ENCODE measurements at regions not wholly inside any gene's neighbourhood (a gene's known extent, or its start where the extent isn't known, plus 50 kb on each side); places are given as distances from the start of the nearest gene placed in this dataset.

- Histone ChIP-seq H3K27ac (ENCODE audit: low read depth in 2 of 2, low read length in 1 of 2) (no peak overlapping the region), H4K20me1 (ENCODE audit: insufficient read depth) (no peaks in the 10 kb centered on the region), H3K4me3 (ENCODE audit: low read depth in 2 of 2, low read length in 1 of 2) (no peak overlapping the region), H3F3A (replicated peaks; ENCODE audit: insufficient read depth) (no peaks in the 10 kb centered on the region), H3K9me3 (no peaks in the 10 kb centered on the region), H3K36me3 (replicated peaks in 1 of 2; ENCODE audit: control insufficient read depth in 1 of 2, insufficient read depth in 2 of 2, low read length in 1 of 2) (no peaks in the 10 kb centered on the region), H3K4me1 (ENCODE audit: control insufficient read depth in 1 of 2, insufficient read depth in 2 of 2, low read depth in 1 of 2, low read length in 1 of 2) (peaks cover 0 to 5% of the 10 kb centered on the region in 2 experiments; a peak in 1 of 4 replicates), H2AFZ (ENCODE audit: low read depth) (no peak overlapping the region), H3K9ac (no peak overlapping the region), H3K27me3 (ENCODE audit: insufficient read depth) (peaks cover 4% of the 10 kb centered on the region; the same call in 1 of the 2 replicates), H3K79me2 (ENCODE audit: insufficient read depth) (no peaks in the 10 kb centered on the region), H3K9me2 (no peaks in the 10 kb centered on the region), H3K4me2 (no peak overlapping the region)
- CTCF ChIA-PET: interaction anchor here (1.1 to 1.2 kb wide), 2 partner anchors 29 to 323 kb away, joined by 3 read pairs; no protein-coding TSS in a partner anchor
- DNase-seq: no peak
- WGBS (ENCODE audit: low lambda C conversion rate): 63% methylated on average over 3 of the region's 3 CpGs
- POLR2A ChIA-PET: no interaction called here
- TF ChIP-seq ELF1 (IDR thresholded peaks at IDR 0.05): no peak
- TF ChIP-seq REST (IDR thresholded peaks at IDR 0.05; ENCODE audit: low read depth, low read length): no peak
- no peak for TF ChIP-seq FOXJ3 (CRISPR knock-in tag; IDR thresholded peaks at IDR 0.05)
- TF ChIP-seq TCF12 (IDR thresholded peaks at IDR 0.05): no peak
- TF ChIP-seq CHD2 (IDR thresholded peaks at IDR 0.05; ENCODE audit: low read length, partially characterized antibody): no peak
- no peak for TF ChIP-seq GATA2 (CRISPR knock-in tag; IDR thresholded peaks at IDR 0.05)
- TF ChIP-seq NFIC (IDR thresholded peaks at IDR 0.05; ENCODE audit: borderline replicate concordance): no peak
- TF ChIP-seq MXI1 (IDR thresholded peaks at IDR 0.05; ENCODE audit: low read depth, low read length): no peak
- TF ChIP-seq RAD21 (IDR thresholded peaks at IDR 0.05; ENCODE audit: low read length): no peak
- no peak for TF ChIP-seq TEAD4 (IDR thresholded peaks at IDR 0.05; ENCODE audit: borderline replicate concordance, insufficient read depth)
- TF ChIP-seq FOXM1 (IDR thresholded peaks at IDR 0.05; ENCODE audit: low read depth): no peak
- TF ChIP-seq, protein P1, sequence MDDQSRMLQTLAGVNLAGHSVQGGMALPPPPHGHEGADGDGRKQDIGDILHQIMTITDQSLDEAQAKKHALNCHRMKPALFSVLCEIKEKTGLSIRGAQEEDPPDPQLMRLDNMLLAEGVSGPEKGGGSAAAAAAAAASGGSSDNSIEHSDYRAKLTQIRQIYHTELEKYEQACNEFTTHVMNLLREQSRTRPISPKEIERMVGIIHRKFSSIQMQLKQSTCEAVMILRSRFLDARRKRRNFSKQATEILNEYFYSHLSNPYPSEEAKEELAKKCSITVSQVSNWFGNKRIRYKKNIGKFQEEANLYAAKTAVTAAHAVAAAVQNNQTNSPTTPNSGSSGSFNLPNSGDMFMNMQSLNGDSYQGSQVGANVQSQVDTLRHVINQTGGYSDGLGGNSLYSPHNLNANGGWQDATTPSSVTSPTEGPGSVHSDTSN (IDR thresholded peaks at IDR 0.05): no peak
- TF ChIP-seq USF2 (IDR thresholded peaks at IDR 0.05; ENCODE audit: borderline replicate concordance, low read depth, low read length): no peak
Measured at GRCh38 chr3:159583662-159584061, 405.0 kb upstream of the IL12A start.

DNA sequence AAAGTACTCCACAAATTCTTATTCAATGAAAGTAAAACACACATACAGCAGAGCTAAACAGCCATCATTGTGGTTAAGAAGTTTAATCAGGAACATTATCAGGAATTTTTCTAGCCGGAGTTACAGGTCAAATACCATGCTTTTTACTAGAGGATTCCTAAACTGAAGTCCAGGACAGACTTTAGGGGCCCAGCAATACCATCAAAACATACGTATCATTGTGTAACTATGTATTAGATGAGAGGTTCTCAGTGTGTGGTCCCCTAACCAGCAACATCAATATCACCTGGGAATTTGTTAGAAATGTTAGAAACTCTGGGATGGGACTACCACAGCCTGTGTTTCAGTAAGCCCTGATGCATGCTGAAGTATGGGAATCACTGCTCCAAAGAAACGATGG is 404.2 kb upstream of the IL12A start:
- POLR2A ChIA-PET: no interaction called here
- peaks cover 4% of the 10 kb centered on the region; the same call in 1 of the 2 replicates for H3K27me3 ChIP-seq (ENCODE audit: insufficient read depth)
- no peak for TF ChIP-seq ZBTB33 (IDR thresholded peaks at IDR 0.05; ENCODE audit: borderline replicate concordance, low read depth)
- TF ChIP-seq RFX5 (IDR thresholded peaks at IDR 0.05; ENCODE audit: low read length): no peak
- no peak for TF ChIP-seq REST (IDR thresholded peaks at IDR 0.05; ENCODE audit: low read depth, low read length)
- TF ChIP-seq GATA2 (CRISPR knock-in tag; IDR thresholded peaks at IDR 0.05): no peak
- TF ChIP-seq TEAD4 (IDR thresholded peaks at IDR 0.05; ENCODE audit: borderline replicate concordance, insufficient read depth): no peak

More for the DNA sequence above, 404.2 kb upstream of the IL12A start:
- Histone ChIP-seq H3K27ac (ENCODE audit: low read depth in 2 of 2, low read length in 1 of 2) (no peak overlapping the region), H3K9me3 (no peaks in the 10 kb centered on the region), H3K9ac (no peak overlapping the region), H3F3A (replicated peaks; ENCODE audit: insufficient read depth) (no peaks in the 10 kb centered on the region), H3K9me2 (no peaks in the 10 kb centered on the region), H3K4me1 (ENCODE audit: control insufficient read depth in 1 of 2, insufficient read depth in 2 of 2, low read depth in 1 of 2, low read length in 1 of 2) (peaks cover 0 to 5% of the 10 kb centered on the region in 2 experiments; a peak in 1 of 4 replicates), H2AFZ (ENCODE audit: low read depth) (no peak overlapping the region), H3K36me3 (replicated peaks in 1 of 2; ENCODE audit: control insufficient read depth in 1 of 2, insufficient read depth in 2 of 2, low read length in 1 of 2) (no peaks in the 10 kb centered on the region), H4K20me1 (ENCODE audit: insufficient read depth) (no peaks in the 10 kb centered on the region), H3K4me2 (no peak overlapping the region), H3K4me3 (ENCODE audit: low read depth in 2 of 2, low read length in 1 of 2) (no peak overlapping the region), H3K79me2 (ENCODE audit: insufficient read depth) (no peaks in the 10 kb centered on the region)
- DNase-seq: no peak
- CTCF ChIA-PET: interaction anchor here (1.1 to 1.2 kb wide), 2 partner anchors 30 to 323 kb away, joined by 3 read pairs; no protein-coding TSS in a partner anchor
- 54% methylated on average over 3 of the region's 3 CpGs for WGBS (ENCODE audit: low lambda C conversion rate)
